ENCODE measurements at regions not wholly inside any gene's neighbourhood (a gene's known extent, or its start where the extent isn't known, plus 50 kb on each side); places are given as distances from the start of the nearest gene placed in this dataset.

- FAIRE-seq (no peak), DNase-seq (ENCODE audit: low read depth) (no peak)
- TF ChIP-seq CTCF (IDR thresholded peaks at IDR 0.05; ENCODE audit: insufficient read depth, low read depth, low read length) (no peak), EZH2 (IDR thresholded peaks at IDR 0.05; ENCODE audit: insufficient read depth, low read length) (no peak)
- Histone ChIP-seq H3K4me1 (ENCODE audit: insufficient read depth, low read length) (no peaks in the 10 kb centered on the region), H4K20me1 (ENCODE audit: insufficient read depth, low read length) (no peaks in the 10 kb centered on the region), H2AFZ (ENCODE audit: low read depth, low read length) (no peak overlapping the region), H3K36me3 (ENCODE audit: insufficient read depth, low read length) (no peaks in the 10 kb centered on the region), H3K27ac (ENCODE audit: low read depth, low read length) (no peak overlapping the region), H3K4me3 (ENCODE audit: insufficient read depth, low read depth, low read length) (no peak overlapping the region), H3K4me2 (ENCODE audit: low read length) (no peak overlapping the region), H3K9me3 (ENCODE audit: insufficient read depth, low read depth, low read length) (no peaks in the 10 kb centered on the region), H3K9ac (ENCODE audit: low read length) (no peak overlapping the region), H3K27me3 (ENCODE audit: insufficient read depth, low read length) (no peaks in the 10 kb centered on the region), H3K79me2 (ENCODE audit: insufficient read depth, low read length) (no peaks in the 10 kb centered on the region)
- Mint-ChIP-seq H3K27me3 (ENCODE audit: low read depth, unreplicated experiment) (no peaks in the 10 kb centered on the region), H3K27ac (ENCODE audit: unreplicated experiment) (no peak overlapping the region), H3K4me1 (ENCODE audit: low read depth, unreplicated experiment) (no peaks in the 10 kb centered on the region), H3K36me3 (ENCODE audit: low read depth, unreplicated experiment) (no peaks in the 10 kb centered on the region), H3K9me3 (ENCODE audit: unreplicated experiment) (no peaks in the 10 kb centered on the region), H3K4me3 (ENCODE audit: unreplicated experiment) (no peak overlapping the region)
These were observed 485.9 kb downstream of the CAAP1 start for GRCh38 chr9:26406676-26407075.

GRCh38 chr9:26399556-26399955 is 493.0 kb downstream of the CAAP1 start:
- Histone ChIP-seq H3K9ac (ENCODE audit: low read length) (no peak overlapping the region), H3K36me3 (ENCODE audit: insufficient read depth, low read length) (no peaks in the 10 kb centered on the region), H2AFZ (ENCODE audit: low read depth, low read length) (no peak overlapping the region), H3K27ac (ENCODE audit: low read depth, low read length) (no peak overlapping the region), H3K79me2 (ENCODE audit: insufficient read depth, low read length) (no peaks in the 10 kb centered on the region), H4K20me1 (ENCODE audit: insufficient read depth, low read length) (no peaks in the 10 kb centered on the region), H3K9me3 (ENCODE audit: insufficient read depth, low read depth, low read length) (no peaks in the 10 kb centered on the region), H3K4me3 (ENCODE audit: insufficient read depth, low read depth, low read length) (no peak overlapping the region), H3K27me3 (ENCODE audit: insufficient read depth, low read length) (no peaks in the 10 kb centered on the region), H3K4me1 (ENCODE audit: insufficient read depth, low read length) (no peaks in the 10 kb centered on the region), H3K4me2 (ENCODE audit: low read length) (no peak overlapping the region)
- no peaks in the 10 kb centered on the region for H3K27me3 Mint-ChIP-seq (ENCODE audit: low read depth, unreplicated experiment)
- DNase-seq (ENCODE audit: low read depth) (no peak), FAIRE-seq (no peak)
- no peak for TF ChIP-seq EZH2 (IDR thresholded peaks at IDR 0.05; ENCODE audit: insufficient read depth, low read length)
- TF ChIP-seq CTCF (IDR thresholded peaks at IDR 0.05; ENCODE audit: insufficient read depth, low read depth, low read length) = no peak
- H3K4me1 Mint-ChIP-seq (ENCODE audit: low read depth, unreplicated experiment) = peaks cover 1% of the 10 kb centered on the region
- no peak overlapping the region for H3K27ac Mint-ChIP-seq (ENCODE audit: unreplicated experiment)
- H3K9me3 Mint-ChIP-seq (ENCODE audit: unreplicated experiment) = no peaks in the 10 kb centered on the region
- H3K4me3 Mint-ChIP-seq (ENCODE audit: unreplicated experiment) = no peak overlapping the region
- H3K36me3 Mint-ChIP-seq (ENCODE audit: low read depth, unreplicated experiment) = no peaks in the 10 kb centered on the region

- no peak for DNase-seq (ENCODE audit: low read depth)
- H3K27ac ChIP-seq (ENCODE audit: low read depth, low read length) = no peak overlapping the region
These were observed 498.6 kb downstream of the CAAP1 start for GRCh38 chr9:26394025-26394424.

More at GRCh38 chr9:26394025-26394424, 498.6 kb downstream of the CAAP1 start:
- no peaks in the 10 kb centered on the region for H3K27me3 ChIP-seq (ENCODE audit: insufficient read depth, low read length)
- Mint-ChIP-seq H3K36me3 (ENCODE audit: low read depth, unreplicated experiment) (no peaks in the 10 kb centered on the region), H3K9me3 (ENCODE audit: unreplicated experiment) (peaks cover 11% of the 10 kb centered on the region), H3K27me3 (ENCODE audit: low read depth, unreplicated experiment) (no peaks in the 10 kb centered on the region), H3K27ac (ENCODE audit: unreplicated experiment) (no peak overlapping the region), H3K4me1 (ENCODE audit: low read depth, unreplicated experiment) (no peaks in the 10 kb centered on the region), H3K4me3 (ENCODE audit: unreplicated experiment) (no peak overlapping the region)
- H4K20me1 ChIP-seq (ENCODE audit: insufficient read depth, low read length) = no peaks in the 10 kb centered on the region
- FAIRE-seq = no peak
- TF ChIP-seq EZH2 (IDR thresholded peaks at IDR 0.05; ENCODE audit: insufficient read depth, low read length) (no peak), CTCF (IDR thresholded peaks at IDR 0.05; ENCODE audit: insufficient read depth, low read depth, low read length) (no peak)
- H2AFZ ChIP-seq (ENCODE audit: low read depth, low read length) = no peak overlapping the region
- no peaks in the 10 kb centered on the region for H3K79me2 ChIP-seq (ENCODE audit: insufficient read depth, low read length)
- H3K36me3 ChIP-seq (ENCODE audit: insufficient read depth, low read length) = no peaks in the 10 kb centered on the region
- no peak overlapping the region for H3K9ac ChIP-seq (ENCODE audit: low read length)
- H3K4me1 ChIP-seq (ENCODE audit: insufficient read depth, low read length) = no peaks in the 10 kb centered on the region
- H3K4me2 ChIP-seq (ENCODE audit: low read length) = no peak overlapping the region
- no peak overlapping the region for H3K4me3 ChIP-seq (ENCODE audit: insufficient read depth, low read depth, low read length)
- H3K9me3 ChIP-seq (ENCODE audit: insufficient read depth, low read depth, low read length) = no peaks in the 10 kb centered on the region
